Stimulated activated naive CD8-positive, alpha-beta T cell treated with anti-CD3 and anti-CD28 coated beads, Interleukin-15, amount 100 ng/mL, for 72 hours (primary cell): ENCODE measurements at regions not wholly inside any gene's neighbourhood (a gene's known extent, or its start where the extent isn't known, plus 50 kb on each side); places are given as distances from the start of the nearest gene placed in this dataset.
"Not testable (repeated sequence)": the region's sequence is repeated elsewhere in the genome, so short reads cannot be mapped to it uniquely, and the experiment has no call there.

Source experiments
- ATAC-seq: fragments of 150-1000 bp; cut with Tn5 transposase; 2 replicates; pipeline ENCODE4 v1.10.0; 2021; ENCODE audit warnings: mild to moderate bottlenecking, moderate library complexity
- DNase-seq, 2 donors: peaks; one replicate each; pipeline ENCODE4 v3.0.0; 2021 to 2022
- H3K27ac Mint-ChIP-seq, 2 donors: one replicate each; pipeline ENCODE4 v1.8.0; 2022; ENCODE audit warnings: mild to moderate bottlenecking in 2 of 2, mixed read lengths in 2 of 2, moderate library complexity in 2 of 2
- H3K27me3 Mint-ChIP-seq: one replicate; pipeline ENCODE4 v1.8.0; 2022; ENCODE audit warnings: mixed read lengths
- H3K4me1 Mint-ChIP-seq: one replicate; pipeline ENCODE4 v1.8.0; 2022; ENCODE audit warnings: mild to moderate bottlenecking, mixed read lengths
- H3K4me3 Mint-ChIP-seq, 2 donors: one replicate each; pipeline ENCODE4 v1.8.0; 2022; ENCODE audit warnings: mild to moderate bottlenecking in 2 of 2, mixed read lengths in 2 of 2, moderate library complexity in 1 of 2
- H3K9me3 Mint-ChIP-seq, 2 donors: one replicate each; pipeline ENCODE4 v1.8.0; 2022; ENCODE audit warnings: mixed read lengths in 2 of 2

DNA sequence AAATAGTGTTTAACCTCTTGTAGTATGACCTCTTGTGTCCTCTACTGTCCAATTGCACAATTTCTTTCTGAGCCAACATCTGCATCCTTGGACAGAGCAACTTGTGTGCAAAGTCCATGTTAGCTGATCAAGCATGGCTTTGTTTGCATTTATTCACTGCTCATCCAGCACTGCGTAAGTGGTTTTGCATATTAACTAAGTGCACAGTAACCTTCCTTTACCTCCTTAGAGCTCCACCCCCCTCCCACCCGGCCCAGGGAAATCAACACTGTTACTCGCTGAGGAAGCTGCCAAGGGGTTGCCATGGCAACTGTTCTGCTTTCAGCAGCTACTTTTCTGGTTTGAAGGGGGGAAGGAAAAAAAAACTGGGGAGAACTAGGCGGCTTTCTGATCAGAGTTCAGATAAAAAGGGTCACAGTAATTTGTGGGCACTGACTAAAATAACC, 153.5 kb upstream of the KLF12 start:
- peaks cover 73% of the 10 kb centered on the region for H3K4me1 Mint-ChIP-seq
- DNase-seq (peak; percentile 60 to 69), ATAC-seq (peak; percentile 56)
- H3K27ac Mint-ChIP-seq, result peak overlapping the region; percentile 35 to 84
- peak overlapping the region; percentile 79 to 83 for H3K4me3 Mint-ChIP-seq
- no peaks in the 10 kb centered on the region for H3K27me3 Mint-ChIP-seq
- H3K9me3 Mint-ChIP-seq, result no peaks in the 10 kb centered on the region

DNA sequence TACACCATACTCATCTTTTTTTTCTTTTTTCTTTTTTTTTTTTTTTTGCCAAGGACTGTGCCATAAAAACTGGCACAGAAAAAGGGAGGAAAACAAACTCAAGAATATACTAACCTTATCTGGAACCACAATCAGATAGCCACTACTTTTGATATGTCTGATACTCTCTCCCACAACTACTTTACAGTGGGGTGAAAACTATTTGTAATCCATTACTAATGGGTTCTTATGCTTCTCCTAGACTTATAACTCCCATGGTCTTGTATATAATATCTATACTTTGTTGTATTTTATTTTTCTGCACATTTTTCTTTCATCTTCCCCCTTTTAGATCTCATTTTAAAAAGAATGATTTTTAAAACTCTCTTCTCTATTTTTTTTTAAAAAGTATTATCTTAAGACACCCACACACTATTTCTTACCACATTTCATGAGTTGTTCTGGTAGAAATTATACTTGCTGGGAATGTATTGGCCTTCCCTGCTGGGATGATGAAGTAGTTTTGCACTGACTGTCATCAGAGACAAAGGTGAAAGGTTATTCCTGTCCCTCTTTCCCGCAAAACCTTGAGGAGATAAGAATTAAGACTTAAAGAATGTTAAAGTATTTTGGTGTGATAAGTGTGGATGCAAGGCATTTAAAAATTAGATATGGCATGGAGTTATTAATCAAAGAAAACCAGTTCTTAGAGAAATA, 146.7 kb upstream of the KLF12 start:
- Mint-ChIP-seq H3K4me3 (peak overlapping the region in 1 of 2 donors; percentile 13), H3K27ac (no peak overlapping the region), H3K9me3 (no peaks in the 10 kb centered on the region), H3K27me3 (no peaks in the 10 kb centered on the region), H3K4me1 (peaks cover 53% of the 10 kb centered on the region)
- peak; percentile 84 for ATAC-seq
- DNase-seq, result no peak

DNA sequence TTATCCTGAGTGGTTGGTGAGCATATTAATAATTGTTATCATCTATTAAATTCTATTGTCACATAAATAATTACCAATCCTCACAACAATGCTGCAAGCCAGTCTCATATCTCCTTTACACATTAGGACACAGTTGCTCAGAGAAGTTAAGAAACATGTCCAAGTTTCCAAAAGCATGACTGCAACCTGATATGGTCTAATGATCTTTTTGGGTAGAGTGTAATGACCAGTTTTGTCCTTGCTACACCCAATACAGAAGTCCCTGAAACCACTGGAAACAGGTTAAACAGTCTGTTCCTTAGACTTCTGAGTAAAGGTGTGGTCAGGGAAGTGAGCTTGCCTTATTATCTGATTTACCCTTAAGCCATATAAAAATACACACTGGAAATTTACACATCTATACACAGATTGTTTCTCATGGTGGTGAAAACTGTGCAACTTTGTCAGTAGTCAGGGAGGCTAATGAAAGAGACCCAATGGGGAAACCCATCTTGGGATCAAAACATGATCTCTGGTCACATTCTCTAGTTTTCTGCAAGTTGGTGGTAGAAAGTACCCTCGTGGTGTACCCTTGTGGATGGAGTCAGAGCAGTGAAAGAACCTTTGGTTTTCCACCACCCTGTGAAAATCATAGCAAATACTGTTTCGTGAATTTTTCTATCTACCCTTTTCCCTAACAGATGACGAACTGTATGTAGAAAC, 146.0 kb upstream of the KLF12 start:
- Mint-ChIP-seq H3K27ac (no peak overlapping the region), H3K9me3 (no peaks in the 10 kb centered on the region), H3K4me1 (peaks cover 50% of the 10 kb centered on the region), H3K27me3 (no peaks in the 10 kb centered on the region), H3K4me3 (peak overlapping the region in 1 of 2 donors; percentile 13)
- DNase-seq, result peak; percentile 34 to 64
- ATAC-seq, result peak; percentile 95

DNA sequence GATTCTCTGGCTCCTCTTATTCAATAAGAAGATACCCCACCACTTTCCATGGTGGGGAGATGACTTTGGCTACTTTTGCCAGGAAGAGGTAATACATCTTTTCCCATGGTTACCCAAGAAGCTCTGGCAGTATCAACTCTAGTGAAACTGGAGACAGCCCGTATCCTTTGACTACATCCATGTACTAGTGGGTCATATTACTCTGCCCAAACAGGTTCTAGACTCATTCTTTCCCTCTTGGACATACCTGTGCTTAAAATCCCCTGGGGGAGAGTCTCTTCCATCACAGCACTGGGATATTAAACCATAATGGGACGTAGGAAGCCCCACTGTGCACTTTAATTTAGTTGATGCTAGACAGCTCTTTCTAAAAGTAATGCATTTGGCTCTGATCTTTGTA, 144.7 kb upstream of the KLF12 start:
- H3K27me3 Mint-ChIP-seq, result no peaks in the 10 kb centered on the region
- no peak overlapping the region for H3K4me3 Mint-ChIP-seq
- H3K4me1 Mint-ChIP-seq, result peaks cover 42% of the 10 kb centered on the region
- DNase-seq (no peak), ATAC-seq (no peak)
- no peaks in the 10 kb centered on the region for H3K9me3 Mint-ChIP-seq
- H3K27ac Mint-ChIP-seq, result no peak overlapping the region

DNA sequence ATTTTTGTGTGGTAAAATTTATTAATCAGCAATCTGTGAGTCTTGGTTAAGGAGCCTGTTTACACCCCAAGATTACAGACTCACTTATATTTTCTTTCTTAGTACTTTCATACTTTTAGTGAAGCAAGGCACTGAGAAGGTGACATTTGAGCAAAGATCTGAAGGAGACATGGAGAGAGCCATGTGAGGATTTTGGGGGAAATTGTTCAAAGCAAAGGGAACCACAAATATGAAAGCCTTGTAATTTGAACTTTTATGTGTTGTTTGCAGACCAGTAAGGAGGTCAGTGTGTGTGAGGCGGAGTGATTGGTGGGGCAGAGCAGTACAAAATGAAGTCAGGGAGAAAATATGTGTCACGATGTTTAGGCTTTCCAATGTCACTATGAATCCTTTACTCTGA, 140.7 kb upstream of the KLF12 start:
- H3K9me3 Mint-ChIP-seq, result peaks cover 5 to 8% of the 10 kb centered on the region in 2 donors
- H3K27me3 Mint-ChIP-seq, result no peaks in the 10 kb centered on the region
- DNase-seq, result no peak
- no peak for ATAC-seq
- no peak overlapping the region for H3K4me3 Mint-ChIP-seq
- H3K4me1 Mint-ChIP-seq, result peaks cover 22% of the 10 kb centered on the region
- H3K27ac Mint-ChIP-seq, result no peak overlapping the region

DNA sequence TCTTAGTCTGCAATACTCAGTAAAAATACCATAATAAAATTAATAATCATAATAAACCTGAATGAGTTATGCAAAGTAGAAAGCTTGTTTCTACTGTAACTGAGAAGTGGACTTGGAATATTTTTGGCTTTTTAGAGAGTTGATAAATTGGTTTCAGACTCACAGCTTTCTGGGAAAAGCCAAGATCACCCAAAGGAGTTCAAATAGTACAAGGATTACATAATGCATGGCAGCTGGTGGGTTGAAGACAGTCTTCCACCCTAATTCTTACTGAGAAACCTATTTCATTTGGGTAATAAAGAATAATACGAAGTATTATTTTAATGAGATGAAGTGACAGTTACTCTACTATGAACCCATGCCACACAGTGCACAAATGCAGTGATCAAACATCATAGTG, 139.4 kb upstream of the KLF12 start:
- H3K4me1 Mint-ChIP-seq, result peaks cover 28% of the 10 kb centered on the region
- no peak overlapping the region for H3K4me3 Mint-ChIP-seq
- H3K27me3 Mint-ChIP-seq, result no peaks in the 10 kb centered on the region

DNA sequence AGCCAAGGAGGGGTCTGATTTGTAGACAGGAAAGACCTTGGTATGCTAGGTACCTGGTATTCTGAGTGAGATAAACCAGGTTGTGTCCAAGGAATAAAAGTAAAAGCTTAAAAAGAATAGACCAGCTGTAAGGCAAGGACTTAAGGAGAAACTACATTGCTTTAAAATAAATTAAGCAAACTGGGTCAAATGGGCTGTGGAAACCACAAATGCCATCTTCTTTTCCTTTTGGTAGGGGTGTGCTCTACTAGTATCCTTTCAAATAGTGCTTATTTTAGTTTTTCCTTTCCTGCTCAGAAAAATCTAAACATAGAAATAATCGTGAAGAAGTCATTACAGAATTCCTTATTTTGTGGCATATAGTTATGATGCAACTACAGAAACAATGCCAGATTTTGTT, 138.6 kb upstream of the KLF12 start:
- H3K27me3 Mint-ChIP-seq, result no peaks in the 10 kb centered on the region
- ATAC-seq (no peak), DNase-seq (no peak)
- H3K4me3 Mint-ChIP-seq, result no peak overlapping the region
- H3K9me3 Mint-ChIP-seq, result peaks cover 5 to 14% of the 10 kb centered on the region in 2 donors
- H3K4me1 Mint-ChIP-seq, result peaks cover 28% of the 10 kb centered on the region
- H3K27ac Mint-ChIP-seq, result no peak overlapping the region

More for the DNA sequence above, 139.4 kb upstream of the KLF12 start:
- H3K27ac Mint-ChIP-seq, result no peak overlapping the region
- ATAC-seq (no peak), DNase-seq (no peak)
- peaks cover 5 to 14% of the 10 kb centered on the region in 2 donors for H3K9me3 Mint-ChIP-seq

DNA sequence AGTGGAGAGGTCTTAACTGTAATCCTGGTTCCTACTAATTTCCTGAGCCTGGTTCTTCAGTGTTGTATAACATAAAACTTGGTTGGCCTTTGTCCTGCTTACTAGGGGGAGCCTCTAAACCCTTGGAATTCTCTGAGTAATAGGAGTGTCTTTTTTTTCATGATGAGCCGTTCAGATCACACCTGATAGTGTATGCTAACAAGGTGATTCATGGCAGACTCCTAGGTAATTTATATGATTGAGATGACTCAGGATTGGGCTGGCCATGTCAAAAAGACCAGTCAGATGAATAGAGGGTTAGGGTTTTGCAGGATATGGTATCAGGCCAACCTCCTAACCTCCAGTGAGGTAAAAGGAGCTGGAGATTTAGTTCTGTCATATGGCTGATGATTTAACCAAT, 135.8 kb upstream of the KLF12 start:
- Mint-ChIP-seq H3K9me3 (peaks cover 29 to 38% of the 10 kb centered on the region in 2 donors), H3K27ac (peak overlapping the region in 1 of 2 donors; percentile 10), H3K4me1 (peaks cover 17% of the 10 kb centered on the region), H3K27me3 (no peaks in the 10 kb centered on the region), H3K4me3 (no peak overlapping the region)
- DNase-seq (no peak), ATAC-seq (peak; percentile 80)

DNA sequence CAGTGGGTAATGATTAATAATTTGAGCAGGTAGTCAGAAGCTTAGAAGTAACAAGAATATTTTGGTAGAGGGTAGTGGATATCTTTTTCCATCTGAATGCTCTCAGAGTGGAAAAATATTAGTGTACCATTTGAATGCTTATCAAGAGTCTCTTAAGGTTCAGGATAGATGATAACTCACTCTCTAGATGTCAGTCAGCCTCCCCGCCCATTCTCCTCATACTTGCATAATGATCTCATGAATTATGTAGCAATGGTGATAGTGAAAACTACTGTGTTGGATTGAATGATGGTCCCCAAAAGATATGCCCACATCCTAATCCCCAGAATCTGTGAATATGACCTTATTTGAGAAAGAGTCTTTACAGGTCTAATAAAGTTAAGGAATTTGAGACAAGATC, 132.7 kb upstream of the KLF12 start:
- no peak for DNase-seq
- ATAC-seq, result no peak
- Mint-ChIP-seq H3K4me3 (no peak overlapping the region), H3K27me3 (no peaks in the 10 kb centered on the region), H3K9me3 (peaks cover 37 to 52% of the 10 kb centered on the region in 2 donors), H3K27ac (no peak overlapping the region), H3K4me1 (peaks cover 6% of the 10 kb centered on the region)

DNA sequence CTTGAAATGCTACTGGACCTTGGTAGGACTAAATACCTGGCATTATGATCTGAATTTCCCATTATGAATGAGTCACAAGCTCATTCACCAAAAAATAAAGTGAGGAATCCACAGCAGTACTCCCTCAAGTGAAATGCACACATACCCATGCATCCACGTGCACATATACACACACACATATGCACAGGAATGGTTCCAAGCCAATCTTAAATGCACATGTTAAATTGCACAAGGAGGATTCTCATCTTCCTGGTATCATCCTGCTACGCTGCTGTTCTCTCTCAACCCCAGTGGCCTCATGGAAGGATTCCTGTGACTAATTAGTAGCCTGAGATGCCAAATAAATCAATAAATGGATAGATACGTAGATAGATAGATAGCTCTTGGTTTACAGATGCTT, 132.1 kb upstream of the KLF12 start:
- no peak overlapping the region for H3K4me3 Mint-ChIP-seq
- no peak for DNase-seq
- no peak for ATAC-seq
- no peak overlapping the region for H3K27ac Mint-ChIP-seq
- H3K27me3 Mint-ChIP-seq, result no peaks in the 10 kb centered on the region
- H3K4me1 Mint-ChIP-seq, result peaks cover 6% of the 10 kb centered on the region
- H3K9me3 Mint-ChIP-seq, result peaks cover 38 to 54% of the 10 kb centered on the region in 2 donors

DNA sequence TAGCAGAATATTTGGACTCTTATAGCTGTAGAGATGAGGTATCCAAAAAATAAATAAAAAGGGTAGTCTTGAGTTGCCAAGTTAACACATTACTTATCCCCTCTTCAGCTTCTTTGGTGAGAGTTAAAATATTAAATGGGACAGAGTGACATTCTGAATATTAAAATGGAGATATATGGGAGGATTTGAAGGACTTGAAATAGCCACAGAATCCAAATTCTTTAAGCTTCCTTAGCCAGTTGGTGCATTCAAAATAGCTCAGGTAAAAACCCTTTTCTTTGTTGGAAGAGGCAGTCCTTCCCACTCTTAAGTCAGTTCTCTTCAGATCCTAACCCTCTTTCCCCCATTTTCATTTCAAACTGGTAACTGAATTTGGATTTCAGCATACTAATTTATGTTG, 130.1 kb upstream of the KLF12 start:
- ATAC-seq, result no peak
- Mint-ChIP-seq H3K4me3 (no peak overlapping the region), H3K4me1 (peaks cover 12% of the 10 kb centered on the region), H3K27me3 (no peaks in the 10 kb centered on the region), H3K9me3 (peaks cover 38 to 48% of the 10 kb centered on the region in 2 donors), H3K27ac (no peak overlapping the region)
- no peak for DNase-seq

DNA sequence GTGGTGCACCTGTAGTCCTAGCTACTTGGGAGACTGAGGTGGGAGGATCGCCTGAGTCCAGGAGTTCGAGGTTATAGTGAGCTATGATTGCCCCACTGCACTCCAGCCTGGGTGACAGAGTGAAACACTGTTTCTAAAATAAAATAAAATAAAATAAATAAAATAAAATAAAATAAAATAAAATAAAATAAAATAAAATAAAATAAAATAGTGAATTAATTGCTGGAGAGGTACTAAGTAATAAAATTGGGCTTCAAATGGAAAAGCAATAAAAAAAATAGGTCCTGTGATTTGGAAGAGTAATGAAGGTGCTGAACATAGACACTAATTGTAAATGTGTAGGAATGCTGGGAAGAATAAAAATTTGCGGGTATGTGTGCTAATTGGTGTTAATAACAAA, 126.2 kb upstream of the KLF12 start:
- not testable (repeated sequence) for ATAC-seq, DNase-seq, H3K4me3 Mint-ChIP-seq, H3K27me3 Mint-ChIP-seq, H3K27ac Mint-ChIP-seq
- Mint-ChIP-seq H3K4me1 (peaks cover 46% of the 10 kb centered on the region), H3K9me3 (peaks cover 19 to 28% of the 10 kb centered on the region in 2 donors)

DNA sequence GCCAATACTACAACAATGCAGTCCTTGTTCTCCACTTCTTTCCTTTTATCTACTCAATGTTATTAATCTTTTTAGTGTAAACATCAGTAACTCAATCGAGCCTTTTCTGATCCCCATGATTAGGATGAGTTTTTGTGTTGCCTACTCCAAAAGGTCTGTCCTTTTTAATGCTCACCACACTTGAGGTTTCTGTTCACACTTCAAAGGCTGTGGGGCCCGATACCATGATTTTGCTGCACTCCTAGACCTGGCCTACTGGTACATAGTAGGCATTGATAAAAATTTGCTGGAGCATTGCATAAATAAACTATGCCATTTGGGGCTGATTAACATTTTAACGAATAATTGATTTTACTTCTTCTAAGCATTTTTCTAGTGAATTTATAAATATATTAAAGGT, 125.4 kb upstream of the KLF12 start:
- peaks cover 49% of the 10 kb centered on the region for H3K4me1 Mint-ChIP-seq
- no peak overlapping the region for H3K27ac Mint-ChIP-seq

DNA sequence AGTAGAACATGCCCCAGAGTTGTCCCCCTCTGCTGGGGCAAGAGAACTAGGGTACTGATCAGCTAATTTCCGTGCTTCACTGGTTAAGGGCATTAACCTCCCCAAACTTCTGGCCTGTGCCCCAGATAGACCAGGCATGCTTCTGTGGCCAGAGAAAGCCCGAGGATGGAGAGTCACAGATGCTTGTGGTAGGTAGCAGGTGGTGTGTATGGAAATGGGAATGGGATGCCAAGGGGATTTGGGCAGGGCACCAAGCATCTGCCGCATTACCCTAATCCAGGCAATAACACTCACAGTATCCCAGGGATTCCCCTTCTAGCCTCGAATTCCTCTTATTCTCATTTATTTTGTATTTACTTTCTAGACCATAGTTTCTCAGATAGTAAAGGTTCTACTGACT, 124.8 kb upstream of the KLF12 start:
- H3K9me3 Mint-ChIP-seq, result peaks cover 9 to 13% of the 10 kb centered on the region in 2 donors
- peak overlapping the region in 1 of 2 donors; percentile 55 for H3K4me3 Mint-ChIP-seq
- no peak for DNase-seq
- no peaks in the 10 kb centered on the region for H3K27me3 Mint-ChIP-seq
- H3K27ac Mint-ChIP-seq, result no peak overlapping the region
- peaks cover 54% of the 10 kb centered on the region for H3K4me1 Mint-ChIP-seq
- ATAC-seq, result no peak

More for the DNA sequence above, 125.4 kb upstream of the KLF12 start:
- H3K9me3 Mint-ChIP-seq, result peaks cover 12 to 20% of the 10 kb centered on the region in 2 donors
- no peak for DNase-seq
- peak overlapping the region; percentile 52 to 55 for H3K4me3 Mint-ChIP-seq
- ATAC-seq, result peak; percentile 62
- H3K27me3 Mint-ChIP-seq, result no peaks in the 10 kb centered on the region

DNA sequence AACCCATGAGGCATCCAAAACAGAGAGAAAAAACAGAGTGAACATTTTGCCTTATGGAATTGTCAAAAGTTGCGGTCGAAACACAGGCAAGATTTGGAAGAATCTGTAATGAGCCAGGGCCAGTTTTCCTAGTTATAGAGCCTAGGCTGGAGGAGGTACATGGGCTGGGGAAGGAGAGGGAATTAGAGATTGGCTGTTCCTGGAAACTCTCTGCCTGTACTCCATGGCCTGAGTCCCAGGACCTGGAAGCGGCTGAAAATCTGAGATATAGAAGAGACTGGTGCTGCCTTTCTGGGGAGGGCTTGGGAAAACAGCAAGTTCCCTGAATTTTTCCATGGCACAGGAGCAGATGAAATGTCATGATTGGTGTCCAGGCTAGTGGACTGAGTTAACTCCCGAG, 122.8 kb upstream of the KLF12 start:
- H3K4me3 Mint-ChIP-seq, result peak overlapping the region; percentile 9 to 53
- DNase-seq (no peak), ATAC-seq (no peak)
- peaks cover 2 to 3% of the 10 kb centered on the region in 2 donors for H3K9me3 Mint-ChIP-seq
- H3K27me3 Mint-ChIP-seq, result no peaks in the 10 kb centered on the region
- peak overlapping the region in 1 of 2 donors; percentile 96 for H3K27ac Mint-ChIP-seq
- H3K4me1 Mint-ChIP-seq, result peaks cover 74% of the 10 kb centered on the region

DNA sequence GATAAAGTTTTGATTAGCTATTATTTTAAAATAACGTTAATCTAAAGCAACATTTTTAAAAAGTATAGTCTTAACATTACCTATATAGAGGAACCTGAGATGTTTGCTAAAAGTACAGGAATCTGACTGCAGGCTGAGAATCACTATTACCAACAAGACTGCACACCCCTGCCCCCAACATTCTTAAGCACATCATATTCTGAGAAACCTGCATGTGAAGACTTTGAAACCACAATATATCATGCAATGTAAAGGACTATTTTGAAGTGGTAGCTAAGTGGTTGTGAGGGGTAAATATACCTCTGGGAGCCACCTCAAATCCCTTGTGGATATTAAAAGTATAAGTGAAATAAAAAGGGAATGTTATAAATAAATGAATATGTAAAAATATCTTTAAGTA, 119.0 kb upstream of the KLF12 start:
- Mint-ChIP-seq H3K27me3 (no peaks in the 10 kb centered on the region), H3K9me3 (no peaks in the 10 kb centered on the region), H3K4me3 (no peak overlapping the region), H3K27ac (no peak overlapping the region), H3K4me1 (peaks cover 85% of the 10 kb centered on the region)
- ATAC-seq (peak; percentile 38), DNase-seq (no peak)
